ENCODE measurements at regions not wholly inside any gene's neighbourhood (a gene's known extent, or its start where the extent isn't known, plus 50 kb on each side); places are given as distances from the start of the nearest gene placed in this dataset.
A peak's percentile ranks its signal among the peaks of the same experiment; 100 is the strongest.

GRCh38 chr5:38765399-38765861, 80.4 kb upstream of the OSMR start:
- intact Hi-C loops (cut with DNase I) = no loop called here
- DNase-seq = no peak
- no peak overlapping the region for H3K4me3 ChIP-seq
- no peak overlapping the region for H3K27ac ChIP-seq
- H3K36me3 ChIP-seq = no peaks in the 10 kb centered on the region
- 67 to 72% methylated on average over 5 of the region's 5 CpGs for WGBS, 2 donors
- H3K4me1 ChIP-seq = peaks cover 0 to 4% (median 0%) of the 10 kb centered on the region in 4 donors
- H3K9me3 ChIP-seq = no peaks in the 10 kb centered on the region
- no peaks in the 10 kb centered on the region for H3K27me3 ChIP-seq
- TF ChIP-seq EP300 (IDR thresholded peaks at IDR 0.05) = no peak
- TF ChIP-seq POLR2A (IDR thresholded peaks at IDR 0.05) = no peak

GRCh38 chr5:38766151-38766550, 79.7 kb upstream of the OSMR start:
- Histone ChIP-seq H3K4me1 (peaks cover 0 to 4% (median 0%) of the 10 kb centered on the region in 4 donors), H3K4me3 (no peak overlapping the region), H3K36me3 (no peaks in the 10 kb centered on the region), H3K27ac (no peak overlapping the region), H3K27me3 (no peaks in the 10 kb centered on the region), H3K9me3 (no peaks in the 10 kb centered on the region)
- intact Hi-C loops (cut with DNase I) = no loop called here
- DNase-seq = no peak
- TF ChIP-seq POLR2A (IDR thresholded peaks at IDR 0.05) (no peak), POLR2AphosphoS5 (IDR thresholded peaks at IDR 0.05) (no peak), EP300 (IDR thresholded peaks at IDR 0.05) (no peak), CTCF (IDR thresholded peaks at IDR 0.05) (no peak)
- 81 to 85% methylated on average over 2 of the region's 2 CpGs for WGBS, 2 donors

- Histone ChIP-seq H3K4me1 (peaks cover 0 to 4% (median 0%) of the 10 kb centered on the region in 4 donors), H3K27ac (no peak overlapping the region), H3K4me3 (no peak overlapping the region), H3K27me3 (no peaks in the 10 kb centered on the region), H3K36me3 (no peaks in the 10 kb centered on the region), H3K9me3 (no peaks in the 10 kb centered on the region)
- no peak for DNase-seq
- intact Hi-C loops (cut with DNase I) = no loop called here
- TF ChIP-seq CTCF (IDR thresholded peaks at IDR 0.05) = no peak
- peak in 3 of 4 donors; percentile 7 to 48 (median 41) for TF ChIP-seq POLR2AphosphoS5 (IDR thresholded peaks at IDR 0.05)
- WGBS, 2 donors = 67 to 72% methylated on average over 9 of the region's 9 CpGs
Measured at GRCh38 chr5:38768412-38769211, 77.2 kb upstream of the OSMR start.

GRCh38 chr5:38772471-38772870, 73.3 kb upstream of the OSMR start:
- no peak for TF ChIP-seq POLR2A (IDR thresholded peaks at IDR 0.05)
- WGBS, 2 donors = 91 to 94% methylated on average over 4 of the region's 4 CpGs

GRCh38 chr5:38775218-38775840, 70.5 kb upstream of the OSMR start:
- intact Hi-C loops (cut with DNase I) = no loop called here
- Histone ChIP-seq H3K36me3 (no peaks in the 10 kb centered on the region), H3K4me1 (no peaks in the 10 kb centered on the region), H3K27ac (no peak overlapping the region), H3K4me3 (no peak overlapping the region), H3K9me3 (no peaks in the 10 kb centered on the region), H3K27me3 (no peaks in the 10 kb centered on the region)
- TF ChIP-seq CTCF (IDR thresholded peaks at IDR 0.05) (no peak), EP300 (IDR thresholded peaks at IDR 0.05) (no peak), POLR2AphosphoS5 (IDR thresholded peaks at IDR 0.05) (no peak), POLR2A (IDR thresholded peaks at IDR 0.05) (no peak)
- 76 to 81% methylated on average over 5 of the region's 5 CpGs for WGBS, 2 donors
- no peak for DNase-seq

More at GRCh38 chr5:38772471-38772870, 73.3 kb upstream of the OSMR start:
- Histone ChIP-seq H3K27me3 (no peaks in the 10 kb centered on the region), H3K27ac (no peak overlapping the region), H3K4me3 (no peak overlapping the region), H3K36me3 (no peaks in the 10 kb centered on the region), H3K9me3 (no peaks in the 10 kb centered on the region), H3K4me1 (no peaks in the 10 kb centered on the region)
- intact Hi-C loops (cut with DNase I) = no loop called here
- no peak for DNase-seq
